ENCODE measurements at regions not wholly inside any gene's neighbourhood (a gene's known extent, or its start where the extent isn't known, plus 50 kb on each side); places are given as distances from the start of the nearest gene placed in this dataset.
"Not testable (repeated sequence)": the region's sequence is repeated elsewhere in the genome, so short reads cannot be mapped to it uniquely, and the experiment has no call there.

- H3K4me3 ChIP-seq (ENCODE audit: low read depth, low read length) = no peak overlapping the region
- no peak for DNase-seq (ENCODE audit: low read depth)
Observed at GRCh38 chr17:74108126-74108705, 95.3 kb upstream of the RPL38 start.

GRCh38 chr17:74110467-74110866, 93.0 kb upstream of the RPL38 start:
- no peak for DNase-seq (ENCODE audit: low read depth)
- no peak overlapping the region for H3K4me3 ChIP-seq (ENCODE audit: low read depth, low read length)

- DNase-seq (ENCODE audit: low read depth) = no peak
- no peak overlapping the region for H3K4me3 ChIP-seq (ENCODE audit: low read depth, low read length)
Observed at GRCh38 chr17:74113326-74113725, 90.2 kb upstream of the RPL38 start.

- H3K4me3 ChIP-seq (ENCODE audit: low read depth, low read length) = no peak overlapping the region
- DNase-seq (ENCODE audit: low read depth) = no peak
Observed at GRCh38 chr17:74113952-74114351, 89.5 kb upstream of the RPL38 start.

GRCh38 chr17:74114881-74115470, 88.5 kb upstream of the RPL38 start:
- DNase-seq (ENCODE audit: low read depth) = no peak
- H3K4me3 ChIP-seq (ENCODE audit: low read depth, low read length) = no peak overlapping the region

- no peak for DNase-seq (ENCODE audit: low read depth)
- no peak overlapping the region for H3K4me3 ChIP-seq (ENCODE audit: low read depth, low read length)
Observed at GRCh38 chr17:74115586-74115985, 87.9 kb upstream of the RPL38 start.

GRCh38 chr17:74116087-74116717, 87.3 kb upstream of the RPL38 start:
- DNase-seq (ENCODE audit: low read depth) = no peak
- no peak overlapping the region for H3K4me3 ChIP-seq (ENCODE audit: low read depth, low read length)

- DNase-seq (ENCODE audit: low read depth) = no peak
- H3K4me3 ChIP-seq (ENCODE audit: low read depth, low read length) = no peak overlapping the region
Observed at GRCh38 chr17:74117087-74117698, 86.3 kb upstream of the RPL38 start.

- DNase-seq (ENCODE audit: low read depth) = no peak
- H3K4me3 ChIP-seq (ENCODE audit: low read depth, low read length) = no peak overlapping the region
Observed at GRCh38 chr17:74117999-74118421, 85.5 kb upstream of the RPL38 start.

- DNase-seq (ENCODE audit: low read depth) = no peak
- no peak overlapping the region for H3K4me3 ChIP-seq (ENCODE audit: low read depth, low read length)
Observed at GRCh38 chr17:74118504-74118903, 85.0 kb upstream of the RPL38 start.

- H3K4me3 ChIP-seq (ENCODE audit: low read depth, low read length) = no peak overlapping the region
- DNase-seq (ENCODE audit: low read depth) = no peak
Observed at GRCh38 chr17:74119049-74119580, 84.4 kb upstream of the RPL38 start.

- DNase-seq (ENCODE audit: low read depth) = no peak
- H3K4me3 ChIP-seq (ENCODE audit: low read depth, low read length) = no peak overlapping the region
Observed at GRCh38 chr17:74119965-74120364, 83.5 kb upstream of the RPL38 start.

GRCh38 chr17:74123350-74123749, 80.1 kb upstream of the RPL38 start:
- DNase-seq (ENCODE audit: low read depth) = no peak
- H3K4me3 ChIP-seq (ENCODE audit: low read depth, low read length) = no peak overlapping the region

- DNase-seq (ENCODE audit: low read depth) = no peak
Observed at GRCh38 chr17:74123866-74124444, 79.5 kb upstream of the RPL38 start.

GRCh38 chr17:74125156-74125555, 78.3 kb upstream of the RPL38 start:
- DNase-seq (ENCODE audit: low read depth) = no peak
- no peak overlapping the region for H3K4me3 ChIP-seq (ENCODE audit: low read depth, low read length)

More at GRCh38 chr17:74123866-74124444, 79.5 kb upstream of the RPL38 start:
- H3K4me3 ChIP-seq (ENCODE audit: low read depth, low read length) = no peak overlapping the region

- no peak overlapping the region for H3K4me3 ChIP-seq (ENCODE audit: low read depth, low read length)
Observed at GRCh38 chr17:74126179-74126900, 77.1 kb upstream of the RPL38 start.

GRCh38 chr17:74126959-74127358, 76.5 kb upstream of the RPL38 start:
- DNase-seq (ENCODE audit: low read depth) = no peak
- H3K4me3 ChIP-seq (ENCODE audit: low read depth, low read length) = no peak overlapping the region

More at GRCh38 chr17:74126179-74126900, 77.1 kb upstream of the RPL38 start:
- no peak for DNase-seq (ENCODE audit: low read depth)

GRCh38 chr17:74128456-74129211, 74.8 kb upstream of the RPL38 start:
- no peak for DNase-seq (ENCODE audit: low read depth)
- no peak overlapping the region for H3K4me3 ChIP-seq (ENCODE audit: low read depth, low read length)

- not testable (repeated sequence) for H3K4me3 ChIP-seq (ENCODE audit: low read depth, low read length); DNase-seq (ENCODE audit: low read depth)
Observed at GRCh38 chr17:74129800-74130199, 73.7 kb upstream of the RPL38 start.
